Fibroblast of skin of abdomen (primary cell): ENCODE measurements at regions not wholly inside any gene's neighbourhood (a gene's known extent, or its start where the extent isn't known, plus 50 kb on each side); places are given as distances from the start of the nearest gene placed in this dataset.
"Not testable (repeated sequence)": the region's sequence is repeated elsewhere in the genome, so short reads cannot be mapped to it uniquely, and the experiment has no call there.

Experiments
- DNase-seq: peaks from one replicate; pipeline ENCODE4 v3.0.0-alpha.2; 2013

DNA sequence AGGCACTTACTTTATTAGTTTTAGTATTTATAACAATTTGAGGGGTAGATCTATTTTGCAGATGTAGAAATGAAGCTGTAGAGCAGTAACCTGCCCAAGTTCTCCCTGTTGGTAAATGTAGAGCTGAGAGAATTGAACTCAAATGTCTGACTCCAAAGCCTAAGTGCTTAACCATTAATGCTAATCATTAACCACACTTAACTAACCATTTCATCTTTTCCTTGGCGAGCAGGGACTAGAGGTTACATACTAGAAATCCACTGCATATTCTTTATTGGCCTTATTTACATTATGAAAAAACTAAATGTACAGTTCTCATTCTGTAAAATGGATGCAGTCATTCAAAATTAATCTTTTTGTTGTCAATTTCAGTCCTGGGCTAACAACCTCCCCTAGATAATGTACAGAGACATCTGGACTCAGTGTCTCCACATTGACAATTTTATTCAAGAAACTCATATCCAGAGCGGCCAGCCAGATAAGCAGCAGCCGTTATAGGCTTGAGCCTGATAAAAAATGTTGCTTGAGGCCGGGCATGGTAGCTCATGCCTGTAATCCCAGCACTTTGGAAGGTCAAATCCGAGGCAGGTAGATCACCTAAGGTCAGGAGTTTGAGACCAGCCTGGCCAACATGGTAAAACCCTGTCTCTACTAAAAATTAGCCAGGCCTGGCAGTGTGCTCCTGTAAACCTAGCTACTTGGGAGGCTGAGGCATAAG is 76.7 kb upstream of the PICALM start:
- no peak for DNase-seq

DNA sequence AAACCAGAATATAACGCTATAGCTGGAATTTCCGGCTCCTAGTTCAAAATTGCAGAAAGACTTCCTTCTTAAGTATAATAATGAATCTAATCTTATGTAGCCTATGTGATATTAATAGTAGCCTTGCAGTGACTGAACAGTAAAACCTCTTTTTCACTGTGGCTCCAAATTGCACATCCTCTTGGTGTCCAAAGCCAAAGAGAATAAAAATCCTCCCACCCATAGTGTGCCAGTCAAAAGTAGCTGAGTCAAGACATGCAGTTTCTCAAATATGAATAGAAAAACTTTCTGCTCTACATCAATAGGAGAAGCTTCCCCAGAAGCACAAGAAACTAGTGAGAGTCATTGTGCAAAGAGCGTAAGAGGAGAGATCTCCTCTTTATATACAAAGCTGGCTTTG is 76.0 kb upstream of the PICALM start:
- DNase-seq = no peak

DNA sequence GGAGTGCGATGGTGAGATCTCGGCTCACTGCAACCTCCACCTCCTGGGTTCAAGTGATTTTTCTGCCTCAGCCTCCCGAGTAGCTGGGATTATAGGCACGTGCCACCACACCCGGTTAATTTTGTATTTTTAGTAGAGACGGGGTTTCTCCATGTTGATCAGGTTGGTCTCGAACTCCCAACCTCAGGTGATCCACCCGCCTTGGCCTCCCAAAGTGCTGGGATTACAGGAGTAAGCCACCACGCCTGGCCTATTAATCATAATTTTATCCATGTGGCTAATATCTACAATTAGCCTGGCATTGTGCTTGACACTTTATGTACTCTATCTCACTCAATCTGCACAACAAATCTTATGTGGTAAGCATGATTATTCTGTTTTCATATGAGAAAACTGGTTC is 75.2 kb upstream of the PICALM start:
- not testable (repeated sequence) for DNase-seq

DNA sequence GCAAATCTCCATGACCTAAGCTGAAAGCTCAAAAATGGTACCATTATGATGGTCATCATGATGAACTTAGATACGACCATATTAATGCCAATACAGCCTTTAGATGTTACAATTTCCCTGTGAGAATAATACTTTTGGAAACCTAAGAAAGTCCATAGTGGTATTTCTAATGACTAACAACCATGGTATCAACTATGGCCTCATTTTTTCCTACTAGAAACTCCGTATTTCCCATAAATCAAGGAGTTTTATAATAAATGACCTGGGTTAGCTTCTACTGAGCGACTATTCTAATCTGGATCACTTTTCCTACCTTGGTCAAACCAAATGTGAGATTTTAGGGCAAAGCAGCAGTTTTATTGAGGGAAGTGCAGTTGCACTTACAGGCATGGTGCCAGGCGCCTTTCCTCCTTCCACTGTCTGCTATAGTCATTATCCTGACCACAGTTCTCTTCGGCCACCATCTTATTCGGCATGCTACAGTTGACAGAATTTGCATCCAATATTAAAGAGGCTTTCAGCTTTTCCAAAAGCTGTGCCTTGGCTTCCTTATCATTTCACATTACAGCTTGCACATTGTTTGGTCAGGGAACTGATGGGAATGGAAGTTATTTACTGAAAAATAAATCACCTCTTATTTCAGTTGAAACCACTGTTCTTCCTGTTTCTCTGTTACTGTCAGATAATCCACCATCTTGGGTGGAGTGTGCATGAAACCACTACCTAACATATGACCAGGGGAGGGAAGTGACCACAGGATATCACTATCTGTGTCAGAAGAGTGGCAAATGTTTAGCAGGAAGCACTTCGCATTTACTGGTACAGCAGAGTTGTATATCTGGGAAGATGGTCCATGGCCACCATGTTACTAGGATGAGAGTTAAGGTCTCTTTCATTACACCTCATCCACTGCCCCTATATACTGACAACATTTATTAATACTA is 74.5 kb upstream of the PICALM start:
- DNase-seq = no peak

DNA sequence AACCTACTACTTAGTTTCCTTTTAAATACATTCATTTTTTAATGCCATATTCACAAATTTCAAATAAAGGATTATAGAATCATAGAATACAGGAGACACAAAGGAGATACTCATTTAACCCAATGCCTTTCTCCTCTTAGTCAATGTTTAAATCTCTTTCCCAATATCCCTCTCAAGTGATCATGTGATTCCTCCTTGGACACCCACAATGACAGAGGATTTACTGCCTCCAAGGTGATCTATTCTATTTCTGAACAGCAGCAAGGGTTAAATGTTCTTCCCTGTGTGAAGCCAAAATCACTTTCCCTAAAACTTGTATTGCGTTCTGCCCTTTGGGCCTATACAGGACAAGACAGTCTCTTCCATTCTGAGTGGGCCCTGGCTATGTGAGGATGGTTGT is 73.3 kb upstream of the PICALM start:
- no peak for DNase-seq

DNA sequence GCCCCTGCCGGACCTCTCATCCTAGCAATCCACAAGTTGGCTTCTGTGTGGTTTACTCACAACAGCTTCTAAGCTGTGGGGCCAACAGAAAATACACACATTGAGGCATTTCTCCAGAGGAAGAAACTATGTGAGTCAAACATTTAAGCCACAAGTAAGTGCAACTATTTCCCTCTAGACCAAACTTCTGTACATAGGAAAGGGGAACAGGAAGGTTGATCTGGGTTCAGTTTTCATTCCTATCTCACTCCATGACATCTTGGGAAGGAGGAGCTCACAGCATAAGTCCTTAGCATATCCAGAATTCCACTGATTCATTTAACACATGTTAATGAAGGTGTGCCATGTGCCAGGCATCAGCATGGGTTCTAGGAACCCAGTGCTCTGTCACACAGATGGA is 72.8 kb upstream of the PICALM start:
- no peak for DNase-seq

DNA sequence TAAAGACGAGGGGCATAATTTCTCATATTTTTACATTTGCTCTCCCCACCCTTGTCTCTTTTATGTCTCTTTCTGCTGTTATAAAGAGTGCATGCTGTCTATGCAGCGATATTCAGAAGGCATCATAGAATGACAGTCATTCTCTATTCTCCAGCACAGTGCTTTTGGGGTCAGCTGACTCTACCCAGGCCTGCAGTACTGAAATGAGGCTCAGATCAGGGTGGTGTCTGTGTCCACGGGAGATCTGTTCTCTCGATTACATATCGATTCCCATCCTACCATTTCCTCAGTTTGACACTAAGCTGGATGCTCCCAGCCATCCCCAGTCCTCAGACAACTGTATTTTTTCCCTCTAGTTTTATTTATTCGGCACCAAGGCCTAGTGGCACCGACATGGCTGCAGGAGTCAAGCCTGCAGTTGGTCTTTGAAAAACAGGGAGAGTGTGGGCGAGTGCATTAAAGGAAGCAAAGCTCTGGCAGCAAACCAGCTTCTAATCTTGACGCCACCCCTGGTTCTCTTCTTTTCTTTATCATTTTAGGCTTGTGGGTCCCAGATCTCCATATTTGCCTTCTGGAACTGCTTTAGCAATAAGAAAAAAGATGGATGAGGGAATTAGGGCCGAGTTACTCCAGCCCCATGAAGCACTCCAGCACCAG is 71.6 kb upstream of the PICALM start:
- DNase-seq = no peak

DNA sequence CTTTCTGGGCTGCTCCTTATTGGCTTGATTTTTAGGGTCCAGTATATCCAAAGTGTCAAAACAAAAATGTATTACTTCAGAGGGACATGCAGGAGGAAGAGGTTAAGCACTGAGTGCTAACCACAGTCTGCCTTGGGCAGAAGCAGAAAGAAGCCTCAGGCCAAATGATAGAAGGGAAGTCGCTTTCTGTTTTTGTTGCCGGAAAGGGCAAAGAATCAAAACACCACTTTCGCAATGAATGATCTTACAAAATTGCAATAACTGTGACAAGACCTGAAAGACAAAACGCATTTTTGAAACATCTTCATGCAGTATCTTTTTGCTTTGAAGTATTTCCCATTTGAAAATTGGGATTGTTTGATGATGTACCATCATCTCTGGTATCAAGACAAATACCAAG is 70.1 kb upstream of the PICALM start:
- no peak for DNase-seq

DNA sequence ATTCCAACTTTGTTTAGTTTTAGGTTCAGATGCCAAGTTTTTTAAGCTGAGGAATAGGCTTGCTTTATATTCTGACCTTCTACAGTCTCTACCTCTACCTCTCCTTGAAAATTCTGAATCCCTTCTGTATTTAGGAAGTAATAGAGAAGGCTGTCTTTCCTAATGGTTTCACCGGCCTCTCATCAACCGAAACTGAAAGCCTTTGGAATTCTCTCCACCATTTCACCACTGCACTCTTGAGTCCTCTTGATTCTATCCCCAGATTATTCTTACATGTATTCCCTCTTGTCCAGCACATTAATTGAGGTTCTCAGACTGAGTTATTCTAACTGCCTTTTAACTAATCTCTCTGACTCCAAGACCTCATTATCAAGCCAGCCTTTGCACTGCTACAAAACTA is 67.7 kb upstream of the PICALM start:
- no peak for DNase-seq

DNA sequence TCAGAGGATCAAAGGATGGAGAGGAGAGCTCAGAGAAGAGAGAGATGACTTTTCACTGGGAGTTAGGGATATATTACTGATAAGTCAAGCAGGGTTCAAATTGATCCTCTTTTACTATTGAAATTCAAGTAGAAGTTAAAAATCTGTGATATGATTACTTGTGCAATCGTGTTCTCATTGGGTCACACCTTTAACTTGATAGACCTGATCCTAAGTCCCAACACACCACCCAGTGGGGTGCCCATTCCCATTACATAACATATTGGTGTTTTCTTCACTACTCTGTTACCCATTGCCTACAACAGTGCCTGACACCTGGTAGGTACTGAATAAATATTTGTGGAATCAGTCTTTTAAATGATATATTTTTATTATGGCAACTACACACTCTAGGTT is 66.4 kb upstream of the PICALM start:
- DNase-seq = no peak

DNA sequence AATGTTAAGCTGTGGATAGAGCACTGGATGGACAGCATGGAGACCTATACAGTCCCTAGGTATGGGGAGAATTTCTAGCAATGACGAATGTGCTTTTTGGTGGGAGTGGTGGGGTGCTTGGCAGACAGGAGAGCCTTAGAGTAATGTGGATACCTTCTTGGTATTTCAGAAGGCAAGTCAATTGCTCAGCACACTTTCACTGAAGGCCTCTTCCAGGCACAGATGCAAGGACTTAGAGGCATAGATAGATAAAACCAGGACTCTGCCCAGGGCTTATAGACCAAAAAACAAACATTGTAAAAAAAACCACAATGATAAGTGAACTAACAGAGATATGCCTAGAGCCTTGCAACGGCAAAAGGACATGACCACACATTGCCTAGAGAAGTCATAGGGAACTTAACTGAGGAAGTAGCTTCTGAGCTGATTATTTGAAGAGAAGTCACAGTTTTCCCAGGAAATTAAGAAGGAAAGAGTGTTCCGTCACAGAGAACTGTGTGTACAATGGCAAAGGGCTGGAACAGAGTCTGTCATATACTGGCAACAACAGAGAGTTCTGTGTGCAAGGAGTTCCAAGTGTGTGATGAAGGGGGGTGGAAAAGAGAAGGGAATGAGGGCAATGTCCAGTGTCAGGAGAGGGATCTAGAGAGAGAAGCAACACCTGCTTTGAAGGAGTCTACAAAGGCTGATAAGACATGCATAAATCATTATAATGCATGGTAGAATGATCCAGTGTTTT is 65.9 kb upstream of the PICALM start:
- no peak for DNase-seq

DNA sequence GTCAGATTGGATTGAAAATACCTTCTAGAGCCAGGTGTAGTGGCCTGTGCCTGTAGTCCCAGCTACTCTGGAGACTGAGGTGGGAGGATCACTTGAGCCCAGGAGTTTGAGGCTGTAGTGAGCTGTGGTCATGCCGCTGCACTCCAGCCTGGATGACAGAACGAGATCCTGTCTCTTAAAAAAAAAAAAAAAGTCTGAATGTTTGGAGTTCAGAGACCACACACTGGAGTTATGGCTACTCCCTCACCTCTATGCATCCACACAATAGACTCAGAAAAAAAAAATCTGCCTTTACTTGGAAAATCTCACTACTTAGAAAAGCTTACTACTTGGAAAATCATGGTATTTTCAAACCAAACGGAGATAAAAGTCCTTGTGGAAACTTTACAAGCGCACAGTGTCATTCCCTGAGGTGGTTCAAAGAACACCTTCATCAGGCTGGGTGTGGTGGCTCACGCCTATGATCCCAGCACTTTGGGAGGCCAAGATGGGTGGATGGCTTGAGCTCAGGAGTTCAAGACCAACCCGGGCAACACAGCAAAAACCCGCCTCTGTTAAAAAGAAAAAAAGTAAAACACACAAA is 63.9 kb upstream of the PICALM start:
- no peak for DNase-seq

DNA sequence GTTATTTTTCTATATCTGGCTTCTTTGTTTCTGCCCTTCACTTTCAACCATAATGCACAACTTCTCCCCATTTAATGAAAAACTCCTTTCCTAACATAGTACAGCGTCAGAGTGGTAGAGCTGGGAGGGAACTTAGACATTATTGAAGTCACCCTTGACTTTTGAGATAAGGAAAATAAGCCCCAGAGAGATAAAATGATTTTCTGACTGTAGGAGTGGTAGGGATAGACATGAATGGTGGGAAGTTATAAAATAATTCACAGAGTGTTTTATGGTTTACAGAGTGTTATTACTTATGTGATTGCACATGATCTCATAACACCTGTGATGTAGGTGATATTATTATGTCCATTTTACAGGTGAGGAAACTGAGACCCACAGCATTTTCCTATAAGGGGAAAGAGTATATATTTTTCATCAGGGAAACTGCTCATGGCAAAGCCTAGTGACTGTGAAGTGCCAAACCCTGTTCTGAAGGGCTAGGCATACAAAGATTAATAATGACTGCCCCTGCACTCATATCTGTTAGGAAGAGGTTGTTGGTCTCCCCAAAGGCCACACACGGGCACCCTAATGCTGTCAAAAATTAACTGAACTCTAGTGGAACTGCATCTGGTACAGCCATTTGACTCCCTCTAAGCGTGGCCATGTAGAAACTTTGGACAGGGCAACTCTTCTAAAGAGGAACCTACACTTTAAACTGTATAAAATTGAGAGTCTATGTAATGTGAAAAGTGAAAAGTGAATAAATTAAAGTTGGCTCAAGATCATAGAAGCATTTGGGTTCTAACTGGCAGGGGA is 61.1 kb upstream of the PICALM start:
- no peak for DNase-seq

DNA sequence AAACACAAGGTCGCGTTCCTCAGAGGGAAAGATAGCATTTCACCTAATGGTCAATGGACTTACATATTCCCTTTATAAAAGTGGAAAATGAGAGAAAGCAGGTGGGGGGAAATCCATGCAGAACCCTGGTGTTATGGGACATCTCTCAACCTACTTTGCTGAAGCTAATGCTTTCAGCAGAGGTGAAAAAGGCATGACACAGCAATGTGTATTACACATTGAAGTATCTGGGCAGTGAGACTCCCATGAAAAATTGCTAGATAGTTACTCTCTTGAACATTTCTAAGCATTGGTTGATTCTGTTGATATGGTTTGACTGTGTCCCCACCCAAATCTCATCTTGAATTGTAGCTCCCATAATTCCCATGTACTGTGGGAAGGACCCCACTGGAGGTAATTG is 60.0 kb upstream of the PICALM start:
- no peak for DNase-seq

DNA sequence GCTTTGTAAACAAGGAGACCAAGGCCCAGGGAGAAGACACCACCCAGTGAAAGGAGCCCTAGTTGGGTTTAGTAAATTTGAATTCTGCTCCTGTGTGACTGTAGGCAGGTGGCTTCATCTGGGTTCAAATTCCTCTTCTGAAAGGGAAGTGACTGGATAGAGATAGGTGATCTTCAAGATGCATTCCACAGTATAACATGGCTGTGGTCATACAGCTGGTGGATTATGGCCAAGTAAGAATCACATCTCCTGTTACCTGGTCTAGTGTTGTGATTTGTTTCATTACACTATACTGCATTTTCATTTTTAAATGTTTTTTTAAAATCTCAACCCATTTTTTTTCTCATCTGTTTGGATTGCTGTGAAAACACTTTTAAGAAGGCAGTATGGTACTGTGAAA is 58.0 kb upstream of the PICALM start:
- DNase-seq = no peak

DNA sequence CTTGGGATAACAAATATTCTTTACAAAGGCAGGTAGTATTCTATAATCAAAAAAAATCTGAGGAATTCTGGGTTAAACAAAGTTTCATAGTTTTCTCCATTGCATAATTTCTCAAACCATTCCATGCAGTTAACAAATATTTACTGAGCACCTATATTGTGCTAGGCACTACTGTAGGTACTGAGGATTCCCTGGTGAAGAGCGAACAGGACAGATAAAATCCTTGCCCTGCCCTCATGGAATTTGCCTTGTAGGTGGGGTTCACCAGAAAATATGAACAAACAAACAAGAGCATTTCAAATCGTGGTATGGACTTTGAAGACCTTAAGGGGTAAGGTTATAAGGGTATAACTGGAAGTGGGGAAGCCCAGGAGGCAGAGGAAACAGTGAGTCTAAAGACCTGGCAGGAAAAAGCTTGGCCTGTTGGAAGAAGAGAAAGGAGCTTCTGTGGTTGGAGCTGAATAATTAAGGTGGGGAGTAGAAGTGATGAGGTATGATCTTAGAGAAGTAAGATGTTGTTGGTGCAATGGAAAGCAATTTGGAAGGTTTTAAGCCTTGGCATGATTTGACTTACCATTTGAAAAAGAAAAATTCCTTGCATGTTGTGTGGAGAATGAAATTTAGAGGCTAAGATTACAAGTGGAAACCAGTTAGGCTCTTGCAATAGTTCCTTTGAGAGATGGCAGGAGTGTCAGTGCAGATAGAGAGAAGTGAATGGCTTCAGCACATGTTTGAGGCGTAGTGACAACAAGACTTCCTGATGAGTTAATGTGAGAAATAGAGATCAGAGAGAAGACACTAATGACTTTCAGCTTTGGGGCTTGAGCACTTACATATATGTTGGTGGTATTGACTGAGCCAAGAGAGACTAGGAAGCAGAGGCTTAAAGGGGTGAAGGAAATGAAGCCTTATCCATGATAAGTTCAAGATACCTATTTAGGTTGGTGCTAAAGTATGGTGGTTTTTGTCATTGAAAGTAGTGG is 55.7 kb upstream of the PICALM start:
- no peak for DNase-seq

DNA sequence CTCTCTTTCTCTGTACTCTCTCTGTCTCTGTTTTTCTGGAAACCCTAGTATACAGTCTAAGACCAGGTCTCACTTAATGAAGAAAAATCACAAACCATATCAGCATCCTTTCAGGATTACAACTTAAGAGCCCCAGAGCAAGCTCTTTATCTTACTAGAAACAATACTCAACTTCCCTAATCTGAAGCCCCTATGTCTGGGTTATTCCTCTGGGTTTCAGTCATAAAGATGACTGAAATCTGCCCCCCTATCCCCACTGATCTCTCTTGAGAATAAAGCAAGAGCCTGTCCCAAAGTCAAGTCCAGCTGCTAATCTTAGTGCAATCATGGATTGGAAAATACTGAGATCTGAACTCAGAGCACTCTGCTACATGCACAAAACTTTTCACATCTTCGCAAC is 53.9 kb upstream of the PICALM start:
- no peak for DNase-seq

DNA sequence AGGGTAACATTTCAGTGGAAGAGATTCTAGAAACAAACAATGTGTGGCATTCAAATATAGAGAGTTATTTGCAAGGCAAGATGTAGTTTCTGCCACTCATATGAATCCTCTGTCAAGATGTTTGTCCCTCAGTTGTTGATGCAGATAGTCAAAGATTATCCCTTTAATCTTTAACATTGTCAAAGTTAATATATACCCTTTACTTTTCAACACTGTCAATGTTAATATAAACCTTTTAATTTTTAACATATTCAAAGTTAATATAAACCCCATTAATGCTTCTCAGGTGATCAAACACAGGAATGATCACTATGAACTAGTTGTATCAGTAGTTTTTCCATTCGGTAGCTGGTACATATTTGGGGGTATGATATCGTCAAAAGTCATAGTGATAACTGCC is 51.9 kb upstream of the PICALM start:
- no peak for DNase-seq

DNA sequence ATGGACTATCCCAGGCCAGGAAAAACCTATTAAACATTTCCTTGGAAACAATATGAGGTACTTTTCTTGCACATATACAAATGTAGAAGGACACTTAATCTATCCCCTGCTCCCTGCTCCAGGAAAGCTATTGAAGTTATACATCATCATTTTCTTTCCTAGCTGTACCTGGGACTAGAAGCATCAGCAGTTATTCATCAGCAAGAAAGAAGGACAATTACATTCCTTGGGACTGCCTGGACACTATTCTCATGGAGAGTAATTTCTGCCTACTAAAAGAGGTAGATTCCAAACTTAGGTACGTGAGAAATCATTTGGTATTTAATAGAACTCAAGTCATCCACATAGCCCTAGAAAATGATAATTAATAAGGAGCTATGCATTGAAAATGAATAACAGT is 51.0 kb upstream of the PICALM start:
- no peak for DNase-seq

DNA sequence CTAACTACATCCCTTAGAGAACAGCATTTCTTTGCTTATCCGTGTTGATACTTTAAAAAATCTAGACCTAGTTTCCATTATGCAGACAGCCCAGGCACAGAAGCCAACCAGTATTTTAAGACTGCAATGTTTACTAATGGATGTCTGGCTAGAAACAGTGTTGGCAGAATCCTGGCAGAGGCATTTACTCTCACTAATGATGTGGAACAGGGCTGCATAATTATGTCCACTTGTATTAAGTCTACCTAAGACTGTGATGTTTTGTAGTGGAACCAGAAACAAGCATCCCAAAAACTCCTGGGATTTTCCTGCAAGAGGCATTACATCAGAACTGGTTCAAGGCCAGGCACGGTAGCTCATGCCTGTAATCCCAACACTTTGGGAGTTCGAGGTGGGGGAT is 50.2 kb upstream of the PICALM start:
- DNase-seq = no peak
